Thymus (tissue), 11 donors: ENCODE measurements at regions not wholly inside any gene's neighbourhood (a gene's known extent, or its start where the extent isn't known, plus 50 kb on each side); places are given as distances from the start of the nearest gene placed in this dataset.

Experiments
- DNase-seq, 9 donors: peaks; one replicate each; pipeline ENCODE4 v3.0.0-alpha.2; 2013; ENCODE audit warnings: low spot score in 9 of 9, low read depth in 6 of 9, missing footprints in 1 of 9
- H3K27ac ChIP-seq, 2 donors: one replicate each; pipeline ENCODE4 v1.5.1; 2013; ENCODE audit warnings: control low read depth in 1 of 2, low read depth in 1 of 2, low read length in 1 of 2, mild to moderate bottlenecking in 1 of 2, moderate library complexity in 1 of 2
- H3K27me3 ChIP-seq, 2 donors: one replicate each; pipeline ENCODE4 v1.5.1; 2013; ENCODE audit warnings: low read length in 1 of 2; ENCODE audit not compliant: control insufficient read depth in 2 of 2, insufficient read depth in 1 of 2
- H3K36me3 ChIP-seq, 2 donors: one replicate each; pipeline ENCODE4 v1.5.1; 2013; ENCODE audit warnings: low read length in 1 of 2, mild to moderate bottlenecking in 1 of 2, moderate library complexity in 1 of 2; ENCODE audit not compliant: control insufficient read depth in 2 of 2, insufficient read depth in 2 of 2
- H3K4me1 ChIP-seq, 2 donors: one replicate each; pipeline ENCODE4 v1.5.1; 2013; ENCODE audit warnings: low read length in 2 of 2; ENCODE audit not compliant: control insufficient read depth in 2 of 2, insufficient read depth in 2 of 2
- H3K4me3 ChIP-seq, 2 donors: one replicate each; pipeline ENCODE4 v1.5.1; 2013; ENCODE audit warnings: low read length in 2 of 2, control low read depth in 1 of 2, mild to moderate bottlenecking in 1 of 2
- H3K9me3 ChIP-seq, 2 donors: one replicate each; pipeline ENCODE4 v1.5.1; 2013; ENCODE audit warnings: low read length in 1 of 2, mild to moderate bottlenecking in 1 of 2; ENCODE audit not compliant: control insufficient read depth in 2 of 2, insufficient read depth in 1 of 2
- WGBS: extraction: QIAGEN DNeasy Blood & Tissue Kit; methylation state at CpG from one replicate; pipeline ENCODE4 v1.1.7; 2013; 5-methylcytosine and 5-hydroxymethylcytosine counted together
- donor health status: healthy.

DNA sequence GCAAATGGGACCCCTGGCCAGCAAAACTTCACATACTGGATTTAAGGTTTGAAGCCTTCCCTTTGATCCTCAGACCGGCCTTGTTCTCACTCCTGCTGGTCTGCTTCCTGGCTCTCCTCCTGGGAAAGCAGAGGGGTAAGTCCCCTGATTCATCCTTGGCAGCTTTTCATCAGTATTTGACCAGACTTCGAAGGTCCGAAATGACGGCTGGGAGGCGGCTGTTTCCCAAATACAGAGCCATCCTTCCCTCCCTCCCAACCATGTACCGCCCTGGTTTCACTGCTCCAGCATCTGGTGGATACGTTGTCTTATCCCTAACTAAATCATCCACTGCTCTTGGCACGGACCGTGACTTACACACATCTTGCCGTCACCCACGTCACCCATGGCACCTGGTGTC lies 265.5 kb downstream of the BCOR start:
- 97% methylated on average over 11 of the region's 11 CpGs for WGBS

DNA sequence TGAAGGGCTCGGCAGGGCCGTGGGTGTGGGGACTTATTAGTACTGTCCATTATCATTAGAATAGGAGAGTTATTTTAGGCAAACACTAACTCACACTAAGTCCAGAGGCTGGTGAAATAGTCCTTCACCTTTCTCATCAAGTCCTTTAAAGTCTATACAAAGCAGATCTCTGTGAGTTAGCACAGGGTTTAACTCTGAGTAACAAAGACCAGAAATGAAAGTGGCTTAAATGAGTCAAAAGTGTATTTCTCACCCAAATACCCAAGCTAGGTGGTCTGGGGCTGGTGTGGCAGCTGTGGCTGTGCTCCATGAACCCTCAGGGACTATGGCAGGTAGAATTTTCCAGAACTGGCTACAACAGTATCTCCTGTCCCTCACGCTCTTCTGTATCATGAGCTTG lies 263.2 kb downstream of the BCOR start:
- H3K36me3 ChIP-seq: no peaks in the 10 kb centered on the region
- DNase-seq: no peak
- peaks cover 0 to 4% of the 10 kb centered on the region in 2 donors for H3K4me1 ChIP-seq
- no peak overlapping the region for H3K27ac ChIP-seq
- H3K9me3 ChIP-seq: no peaks in the 10 kb centered on the region
- H3K27me3 ChIP-seq: no peaks in the 10 kb centered on the region
- no peak overlapping the region for H3K4me3 ChIP-seq
- WGBS: 96% methylated on average over 3 of the region's 3 CpGs

More for the DNA sequence above, 265.5 kb downstream of the BCOR start:
- Histone ChIP-seq H3K9me3 (no peaks in the 10 kb centered on the region), H3K27me3 (no peaks in the 10 kb centered on the region), H3K36me3 (no peaks in the 10 kb centered on the region), H3K4me3 (no peak overlapping the region), H3K27ac (no peak overlapping the region), H3K4me1 (peaks cover 0 to 4% of the 10 kb centered on the region in 2 donors)
- no peak for DNase-seq

DNA sequence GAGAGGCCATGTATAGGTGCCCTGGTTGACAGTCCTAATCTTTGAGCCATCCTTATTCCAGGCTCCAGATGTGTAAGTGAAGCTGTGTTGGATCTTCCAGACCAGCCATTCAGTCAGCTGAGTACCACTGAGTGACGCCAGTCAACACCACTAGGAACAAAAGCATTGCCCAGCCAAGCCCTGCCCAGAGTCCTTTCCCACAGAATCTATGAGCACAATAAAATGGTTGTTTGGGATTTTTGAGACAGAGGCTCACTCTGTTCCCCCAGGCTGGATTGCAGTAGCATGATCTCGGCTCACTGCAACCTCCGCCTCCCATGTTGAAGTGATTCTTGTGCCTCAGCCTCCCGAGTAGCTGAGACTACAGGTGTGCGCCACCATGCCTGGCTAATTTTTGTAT lies 262.5 kb downstream of the BCOR start:
- no peaks in the 10 kb centered on the region for H3K27me3 ChIP-seq
- H3K9me3 ChIP-seq: no peaks in the 10 kb centered on the region
- no peak overlapping the region for H3K4me3 ChIP-seq
- peaks cover 0 to 4% of the 10 kb centered on the region in 2 donors for H3K4me1 ChIP-seq
- no peak overlapping the region for H3K27ac ChIP-seq
- H3K36me3 ChIP-seq: no peaks in the 10 kb centered on the region
- 98% methylated on average over 5 of the region's 5 CpGs for WGBS
- no peak for DNase-seq

DNA sequence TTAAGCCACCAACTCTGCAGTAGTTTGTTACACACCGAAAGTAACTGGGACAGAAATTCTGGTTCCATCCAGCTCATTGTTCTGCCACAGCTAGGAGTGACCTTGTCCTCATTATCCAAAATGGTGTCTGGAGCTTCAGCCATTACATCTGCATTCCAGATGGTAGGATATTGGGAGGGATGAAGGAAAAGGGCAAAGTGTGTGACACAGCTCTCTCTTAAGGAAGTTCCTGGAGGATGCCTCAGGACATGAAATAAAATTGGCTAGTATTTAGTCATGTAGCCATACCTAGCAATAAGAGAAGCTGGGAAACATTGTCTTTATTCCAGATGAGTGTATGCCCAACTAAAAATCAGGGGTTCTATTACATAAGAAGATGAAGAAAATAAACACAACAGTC lies 262.0 kb downstream of the BCOR start:
- 100% methylated on average over 1 of the region's 1 CpG for WGBS
- Histone ChIP-seq H3K4me3 (no peak overlapping the region), H3K4me1 (peaks cover 0 to 4% of the 10 kb centered on the region in 2 donors), H3K27me3 (no peaks in the 10 kb centered on the region), H3K27ac (no peak overlapping the region), H3K9me3 (no peaks in the 10 kb centered on the region), H3K36me3 (no peaks in the 10 kb centered on the region)
- no peak for DNase-seq

DNA sequence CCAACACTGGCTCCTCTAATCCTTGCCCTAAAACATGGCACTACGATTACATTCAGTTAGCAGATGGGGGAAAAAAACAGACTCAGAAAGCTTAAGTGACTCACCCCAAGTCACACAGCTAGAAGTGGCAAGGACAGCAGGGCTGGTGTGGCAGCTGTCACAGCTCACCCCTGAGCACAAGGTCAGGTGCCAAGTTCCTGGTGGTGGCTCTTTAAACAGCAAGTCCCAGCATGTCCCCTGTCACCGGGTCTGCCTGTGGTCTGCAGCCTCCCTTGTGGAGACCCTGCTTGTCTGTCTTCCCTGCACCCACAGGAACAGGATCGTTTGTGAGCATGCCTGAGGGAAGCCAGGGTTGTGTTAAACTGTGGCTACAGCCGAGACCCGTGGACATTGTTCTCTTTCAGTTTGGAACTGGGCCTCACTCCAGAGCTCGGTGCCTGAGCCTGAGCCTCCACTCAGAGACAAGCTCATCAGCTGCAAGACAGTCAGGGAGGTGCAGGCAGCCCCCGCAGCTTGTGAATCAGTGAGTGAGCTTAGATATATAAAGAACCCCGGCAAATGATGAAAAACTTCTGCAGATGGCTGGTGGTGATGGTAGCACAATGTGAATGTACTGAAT lies 260.8 kb downstream of the BCOR start:
- H3K27me3 ChIP-seq: no peaks in the 10 kb centered on the region
- H3K4me1 ChIP-seq: peaks cover 0 to 4% of the 10 kb centered on the region in 2 donors
- H3K36me3 ChIP-seq: no peaks in the 10 kb centered on the region
- no peak overlapping the region for H3K27ac ChIP-seq
- no peak for DNase-seq
- no peaks in the 10 kb centered on the region for H3K9me3 ChIP-seq
- WGBS: 78% methylated on average over 8 of the region's 8 CpGs
- H3K4me3 ChIP-seq: no peak overlapping the region

DNA sequence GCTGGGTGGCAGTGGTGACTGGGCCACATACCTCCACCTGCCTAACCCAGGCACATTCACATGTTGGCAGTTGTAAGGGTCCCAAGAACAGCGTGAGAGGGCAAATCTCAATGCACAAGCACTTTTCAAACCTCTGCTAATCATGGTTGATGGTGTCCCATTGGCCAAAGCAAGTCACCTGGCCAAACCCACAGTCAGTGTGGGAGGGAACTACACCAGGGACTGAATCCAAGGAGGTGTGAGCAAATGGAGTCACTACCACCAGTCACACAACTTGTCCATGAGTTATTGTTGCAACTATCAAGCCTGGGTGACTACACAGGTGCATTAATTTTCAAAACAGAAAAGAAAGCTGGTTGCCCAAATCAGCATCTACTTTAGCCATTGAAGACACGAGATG lies 260.1 kb downstream of the BCOR start:
- Histone ChIP-seq H3K36me3 (no peaks in the 10 kb centered on the region), H3K4me3 (no peak overlapping the region), H3K27me3 (no peaks in the 10 kb centered on the region), H3K9me3 (no peaks in the 10 kb centered on the region), H3K27ac (no peak overlapping the region), H3K4me1 (peaks cover 0 to 4% of the 10 kb centered on the region in 2 donors)
- 96% methylated on average over 2 of the region's 2 CpGs for WGBS
- no peak for DNase-seq

DNA sequence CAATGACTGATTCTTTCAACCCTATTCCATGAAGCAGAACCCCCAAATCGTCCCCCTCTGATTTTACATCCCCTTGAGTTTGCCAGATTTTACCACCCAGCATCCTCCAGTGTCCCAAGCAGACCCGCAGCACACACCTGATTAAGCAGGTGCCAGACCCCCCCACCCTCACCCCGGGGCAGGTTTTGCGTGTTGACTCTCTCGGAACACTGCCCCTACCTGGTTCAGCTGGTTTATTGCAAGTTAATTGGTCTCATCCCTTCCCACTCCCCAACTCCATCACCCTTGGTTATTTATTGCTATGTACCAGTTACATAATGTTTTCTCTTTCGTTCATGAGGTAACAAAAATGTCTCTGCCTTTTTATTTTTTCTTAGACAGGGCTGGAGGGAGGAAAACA lies 258.4 kb downstream of the BCOR start:
- no peaks in the 10 kb centered on the region for H3K9me3 ChIP-seq
- H3K27ac ChIP-seq: no peak overlapping the region
- no peaks in the 10 kb centered on the region for H3K36me3 ChIP-seq
- H3K27me3 ChIP-seq: no peaks in the 10 kb centered on the region
- 92% methylated on average over 6 of the region's 6 CpGs for WGBS
- peaks cover 0 to 4% of the 10 kb centered on the region in 2 donors for H3K4me1 ChIP-seq
- no peak for DNase-seq
- H3K4me3 ChIP-seq: no peak overlapping the region

DNA sequence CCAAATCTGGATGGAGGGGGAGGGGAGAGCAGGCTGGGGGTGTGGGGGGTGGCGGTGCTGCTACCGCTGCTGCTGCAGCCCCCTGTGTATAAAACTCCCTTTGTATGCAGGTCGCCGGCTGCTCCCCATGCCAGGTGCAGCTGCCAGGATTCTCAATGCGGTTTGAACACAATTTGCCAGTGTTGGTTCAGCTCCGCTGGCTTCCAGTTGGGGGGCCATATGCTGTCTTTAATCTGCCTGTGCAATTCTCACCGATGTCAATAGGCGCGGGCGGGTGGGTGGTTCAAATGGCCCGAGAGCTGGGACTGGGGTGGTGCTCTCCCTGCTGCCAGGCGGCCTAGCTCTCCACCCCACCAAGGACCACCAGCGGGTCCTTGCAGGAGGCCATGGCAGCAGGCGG lies 257.6 kb downstream of the BCOR start:
- no peaks in the 10 kb centered on the region for H3K36me3 ChIP-seq
- DNase-seq: no peak
- peaks cover 0 to 4% of the 10 kb centered on the region in 2 donors for H3K4me1 ChIP-seq
- no peaks in the 10 kb centered on the region for H3K9me3 ChIP-seq
- no peak overlapping the region for H3K27ac ChIP-seq
- H3K4me3 ChIP-seq: no peak overlapping the region
- 95% methylated on average over 14 of the region's 14 CpGs for WGBS
- no peaks in the 10 kb centered on the region for H3K27me3 ChIP-seq

DNA sequence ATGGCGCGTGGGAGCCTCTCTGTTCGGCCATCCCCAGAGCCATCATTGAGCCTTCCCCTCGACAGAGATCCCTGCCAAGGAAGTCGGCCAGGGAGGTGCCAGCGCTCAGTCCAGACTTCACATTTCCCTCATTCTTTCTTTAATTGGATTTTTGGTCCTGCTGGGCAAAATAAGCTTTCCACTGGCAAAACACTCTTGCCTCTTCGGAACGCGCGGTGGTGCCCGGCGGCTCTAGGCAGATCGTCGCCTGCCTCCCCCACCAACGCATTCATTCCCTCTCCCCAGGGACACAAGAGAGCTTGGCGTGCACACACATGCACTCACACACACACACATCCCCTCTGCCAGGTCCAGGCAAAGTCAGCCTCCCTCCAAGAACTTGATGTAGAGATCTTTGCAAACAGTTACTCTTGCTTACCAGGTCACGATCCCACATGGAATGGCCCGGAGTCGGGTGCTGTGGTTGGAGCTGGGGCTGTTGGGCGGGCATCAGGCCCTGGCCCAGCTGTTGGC lies 257.1 kb downstream of the BCOR start:
- 96% methylated on average over 20 of the region's 20 CpGs for WGBS
- Histone ChIP-seq H3K27ac (no peak overlapping the region), H3K4me3 (no peak overlapping the region), H3K36me3 (no peaks in the 10 kb centered on the region), H3K27me3 (no peaks in the 10 kb centered on the region), H3K9me3 (no peaks in the 10 kb centered on the region), H3K4me1 (peaks cover 0 to 4% of the 10 kb centered on the region in 2 donors)
- DNase-seq: no peak
